GM23338 (cell line): ENCODE measurements at regions not wholly inside any gene's neighbourhood (a gene's known extent, or its start where the extent isn't known, plus 50 kb on each side); places are given as distances from the start of the nearest gene placed in this dataset.

ENCODE experiments used
- ATAC-seq: fragments of 200-7000 bp; cut with Tn5 transposase; 3 replicates; pipeline ENCODE4 v1.9.1; 2020
- DNase-seq: peaks from one replicate; pipeline ENCODE4 v3.0.0-alpha.2; 2015; ENCODE audit warnings: low spot score
- H2AFZ ChIP-seq: fragments of 200-600 bp; sonication (generic); 2 replicates; pipeline ENCODE4 v1.8.0; 2016; ENCODE audit warnings: antibody characterized with exemption, mild to moderate bottlenecking, moderate library complexity
- H3F3A ChIP-seq: fragments of 200-600 bp; sonication (generic); replicated peaks from 2 replicates; pipeline ENCODE4 v1.8.0; 2017; ENCODE audit warnings: antibody characterized with exemption, mixed run types, low read depth
- H3K27ac ChIP-seq: fragments of 200-600 bp; sonication (generic); 2 replicates; pipeline ENCODE4 v1.6.1; 2016; ENCODE audit warnings: low read depth
- H3K27me3 ChIP-seq: fragments of 200-600 bp; sonication (generic); 2 replicates; pipeline ENCODE4 v1.8.0; 2016; ENCODE audit warnings: mild to moderate bottlenecking, mixed run types, moderate library complexity; ENCODE audit not compliant: insufficient read depth
- H3K36me3 ChIP-seq: fragments of 200-600 bp; sonication (generic); 2 replicates; pipeline ENCODE4 v1.8.0; 2016; ENCODE audit warnings: mild to moderate bottlenecking; ENCODE audit not compliant: insufficient read depth
- H3K4me1 ChIP-seq: fragments of 200-600 bp; sonication (generic); 2 replicates; pipeline ENCODE4 v1.8.0; 2016; ENCODE audit warnings: mild to moderate bottlenecking, moderate library complexity; ENCODE audit not compliant: insufficient read depth
- H3K4me2 ChIP-seq: fragments of 200-600 bp; sonication (generic); 2 replicates; pipeline ENCODE4 v1.7.1; 2017; ENCODE audit warnings: mixed run types
- H3K4me3 ChIP-seq: fragments of 200-600 bp; sonication (generic); 2 replicates; pipeline ENCODE4 v1.6.1; 2016; ENCODE audit warnings: mixed run types
- H3K79me2 ChIP-seq: fragments of 200-600 bp; sonication (generic); replicated peaks from 2 replicates; pipeline ENCODE4 v1.8.0; 2017; ENCODE audit warnings: mild to moderate bottlenecking; ENCODE audit not compliant: insufficient read depth
- H3K9me2 ChIP-seq: fragments of 200-600 bp; sonication (generic); 2 replicates; pipeline ENCODE4 v1.8.0; 2017; ENCODE audit not compliant: insufficient read depth
- H4K20me1 ChIP-seq: fragments of 200-600 bp; sonication (generic); replicated peaks from 2 replicates; pipeline ENCODE4 v1.8.0; 2017; ENCODE audit warnings: mild to moderate bottlenecking; ENCODE audit not compliant: insufficient read depth
- H3K27ac Mint-ChIP-seq: 2 replicates; pipeline ENCODE4 v1.8.0; 2020; ENCODE audit warnings: inconsistent platforms, mild to moderate bottlenecking, moderate library complexity, mixed read lengths
- H3K27me3 Mint-ChIP-seq: 3 replicates; pipeline ENCODE4 v1.8.0; 2022; ENCODE audit warnings: low read depth, mild to moderate bottlenecking, moderate library complexity, mixed read lengths, inconsistent platforms; ENCODE audit not compliant: insufficient read depth, poor library complexity
- H3K36me3 Mint-ChIP-seq: 3 replicates; pipeline ENCODE4 v1.8.0; 2021; ENCODE audit warnings: low read depth, mild to moderate bottlenecking, inconsistent platforms, moderate library complexity, mixed read lengths
- H3K4me1 Mint-ChIP-seq: 3 replicates; pipeline ENCODE4 v1.8.0; 2020; ENCODE audit warnings: mild to moderate bottlenecking, inconsistent platforms, mixed read lengths
- H3K4me3 Mint-ChIP-seq: 3 replicates; pipeline ENCODE4 v1.8.0; 2021; ENCODE audit warnings: moderate library complexity, mild to moderate bottlenecking, inconsistent platforms, mixed read lengths
- H3K9me3 Mint-ChIP-seq: 3 replicates; pipeline ENCODE4 v1.8.0; 2020; ENCODE audit warnings: moderate library complexity, mild to moderate bottlenecking, inconsistent platforms, mixed read lengths
- CREB1 ChIP-seq: fragments of 250-450 bp; sonication (Bioruptor Pico); IDR thresholded peaks from 2 replicates; pipeline ENCODE4 v1.5.0; 2020; ENCODE audit warnings: low read depth, mild to moderate bottlenecking, moderate library complexity
- EZH2 ChIP-seq: fragments of 200-600 bp; sonication (generic); IDR thresholded peaks from one replicate; pipeline ENCODE4 v1.8.0; 2017; ENCODE audit warnings: antibody characterized with exemption, mild to moderate bottlenecking, low read depth; ENCODE audit not compliant: unreplicated experiment
- EZH2phosphoT487 ChIP-seq: fragments of 200-600 bp; sonication (generic); IDR thresholded peaks from one replicate; pipeline ENCODE4 v1.8.1; 2018; ENCODE audit warnings: antibody characterized with exemption; ENCODE audit not compliant: unreplicated experiment
- JUNB ChIP-seq: IDR thresholded peaks from one replicate; pipeline ENCODE4 v1.6.1; 2016; ENCODE audit warnings: antibody characterized with exemption; ENCODE audit not compliant: unreplicated experiment
- NANOG ChIP-seq: IDR thresholded peaks from 2 replicates; pipeline ENCODE4 v1.6.1; 2016; ENCODE audit warnings: antibody characterized with exemption, borderline replicate concordance
- POLR2AphosphoS5 ChIP-seq: IDR thresholded peaks from 2 replicates; pipeline ENCODE4 v1.6.1; 2016; ENCODE audit warnings: antibody characterized with exemption, low read depth
- STAT1 ChIP-seq: IDR thresholded peaks from one replicate; pipeline ENCODE4 v1.6.1; 2016; ENCODE audit warnings: antibody characterized with exemption; ENCODE audit not compliant: unreplicated experiment
- ZNF114 ChIP-seq: fragments of 250-450 bp; sonication (Bioruptor Pico); IDR thresholded peaks from 2 replicates; pipeline ENCODE4 v1.5.0; 2020; ENCODE audit warnings: mild to moderate bottlenecking, moderate library complexity
- ZNF331 ChIP-seq: fragments of 250-450 bp; sonication (Bioruptor Pico); IDR thresholded peaks from 2 replicates; pipeline ENCODE4 v1.5.0; 2020; ENCODE audit warnings: low read depth, mild to moderate bottlenecking, moderate library complexity
- TF ChIP-seq, protein P1 (sequence below): IDR thresholded peaks from one replicate; pipeline ENCODE4 v1.6.1; 2018; ENCODE audit warnings: antibody characterized with exemption; ENCODE audit not compliant: unreplicated experiment
- TF ChIP-seq, protein P2 (sequence below), 2 experiments: fragments of 200-600 bp in 1 of 2; sonication (generic) in 1 of 2; conservative IDR thresholded peaks; 2 replicates each; pipeline versions ENCODE4 v1.5.1 to v1.6.1; 2016 to 2017; ENCODE audit warnings: antibody characterized with exemption in 2 of 2, low read depth in 2 of 2, mild to moderate bottlenecking in 2 of 2, moderate library complexity in 1 of 2
- TF ChIP-seq, protein P3 (sequence below): fragments of 250-450 bp; sonication (Bioruptor Pico); IDR thresholded peaks from 2 replicates; pipeline ENCODE4 v1.5.0; 2020; ENCODE audit warnings: mild to moderate bottlenecking, moderate library complexity
- TF ChIP-seq, protein P4 (sequence below): IDR thresholded peaks from 2 replicates; pipeline ENCODE4 v1.6.1; 2016; ENCODE audit warnings: antibody characterized with exemption

DNA sequence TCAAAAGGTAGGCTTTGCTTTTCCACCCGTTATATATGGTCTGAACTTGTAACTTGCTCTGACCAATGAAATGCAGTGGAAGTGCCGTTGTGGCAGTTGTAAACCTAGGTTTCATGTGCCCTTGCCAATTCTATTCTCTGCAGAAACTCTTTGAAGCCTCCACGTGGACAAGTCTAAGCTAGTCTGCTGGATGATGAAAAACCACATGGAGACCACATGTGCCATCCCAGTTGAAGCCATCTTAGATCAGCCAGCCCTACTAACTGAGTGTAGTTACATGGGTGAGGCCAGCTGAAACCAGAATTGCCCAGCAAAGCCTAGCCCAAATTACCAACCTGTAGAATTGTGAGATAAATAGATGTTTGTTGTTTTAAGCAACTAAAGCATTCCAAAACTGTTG lies 183.7 kb upstream of the KCNH8 start:
- Mint-ChIP-seq H3K4me1 (peaks cover 8% of the 10 kb centered on the region), H3K4me3 (no peak overlapping the region), H3K27ac (no peak overlapping the region), H3K9me3 (peaks cover 14% of the 10 kb centered on the region; the same call in 2 of the 3 replicates), H3K27me3 (peaks cover 5% of the 10 kb centered on the region), H3K36me3 (peaks cover 10% of the 10 kb centered on the region; the same call in 2 of the 3 replicates)
- DNase-seq (no peak), ATAC-seq (no peak)
- Histone ChIP-seq H2AFZ (no peak overlapping the region), H3K79me2 (no peaks in the 10 kb centered on the region), H4K20me1 (no peaks in the 10 kb centered on the region), H3K4me3 (no peak overlapping the region), H3K4me2 (no peak overlapping the region), H3F3A (no peaks in the 10 kb centered on the region), H3K27ac (no peak overlapping the region), H3K4me1 (peaks cover 4% of the 10 kb centered on the region; the same call in 1 of the 2 replicates), H3K36me3 (no peaks in the 10 kb centered on the region), H3K9me2 (no peaks in the 10 kb centered on the region), H3K27me3 (no peaks in the 10 kb centered on the region)
- TF ChIP-seq ZNF114 (CRISPR knock-in tag) (no peak), JUNB (no peak), STAT1 (no peak), POLR2AphosphoS5 (no peak), EZH2phosphoT487 (no peak), EZH2 (no peak), ZNF331 (CRISPR knock-in tag) (no peak), NANOG (no peak), CREB1 (no peak)
- TF ChIP-seq, protein P1, sequence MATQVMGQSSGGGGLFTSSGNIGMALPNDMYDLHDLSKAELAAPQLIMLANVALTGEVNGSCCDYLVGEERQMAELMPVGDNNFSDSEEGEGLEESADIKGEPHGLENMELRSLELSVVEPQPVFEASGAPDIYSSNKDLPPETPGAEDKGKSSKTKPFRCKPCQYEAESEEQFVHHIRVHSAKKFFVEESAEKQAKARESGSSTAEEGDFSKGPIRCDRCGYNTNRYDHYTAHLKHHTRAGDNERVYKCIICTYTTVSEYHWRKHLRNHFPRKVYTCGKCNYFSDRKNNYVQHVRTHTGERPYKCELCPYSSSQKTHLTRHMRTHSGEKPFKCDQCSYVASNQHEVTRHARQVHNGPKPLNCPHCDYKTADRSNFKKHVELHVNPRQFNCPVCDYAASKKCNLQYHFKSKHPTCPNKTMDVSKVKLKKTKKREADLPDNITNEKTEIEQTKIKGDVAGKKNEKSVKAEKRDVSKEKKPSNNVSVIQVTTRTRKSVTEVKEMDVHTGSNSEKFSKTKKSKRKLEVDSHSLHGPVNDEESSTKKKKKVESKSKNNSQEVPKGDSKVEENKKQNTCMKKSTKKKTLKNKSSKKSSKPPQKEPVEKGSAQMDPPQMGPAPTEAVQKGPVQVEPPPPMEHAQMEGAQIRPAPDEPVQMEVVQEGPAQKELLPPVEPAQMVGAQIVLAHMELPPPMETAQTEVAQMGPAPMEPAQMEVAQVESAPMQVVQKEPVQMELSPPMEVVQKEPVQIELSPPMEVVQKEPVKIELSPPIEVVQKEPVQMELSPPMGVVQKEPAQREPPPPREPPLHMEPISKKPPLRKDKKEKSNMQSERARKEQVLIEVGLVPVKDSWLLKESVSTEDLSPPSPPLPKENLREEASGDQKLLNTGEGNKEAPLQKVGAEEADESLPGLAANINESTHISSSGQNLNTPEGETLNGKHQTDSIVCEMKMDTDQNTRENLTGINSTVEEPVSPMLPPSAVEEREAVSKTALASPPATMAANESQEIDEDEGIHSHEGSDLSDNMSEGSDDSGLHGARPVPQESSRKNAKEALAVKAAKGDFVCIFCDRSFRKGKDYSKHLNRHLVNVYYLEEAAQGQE: no peak
- TF ChIP-seq, protein P2, sequence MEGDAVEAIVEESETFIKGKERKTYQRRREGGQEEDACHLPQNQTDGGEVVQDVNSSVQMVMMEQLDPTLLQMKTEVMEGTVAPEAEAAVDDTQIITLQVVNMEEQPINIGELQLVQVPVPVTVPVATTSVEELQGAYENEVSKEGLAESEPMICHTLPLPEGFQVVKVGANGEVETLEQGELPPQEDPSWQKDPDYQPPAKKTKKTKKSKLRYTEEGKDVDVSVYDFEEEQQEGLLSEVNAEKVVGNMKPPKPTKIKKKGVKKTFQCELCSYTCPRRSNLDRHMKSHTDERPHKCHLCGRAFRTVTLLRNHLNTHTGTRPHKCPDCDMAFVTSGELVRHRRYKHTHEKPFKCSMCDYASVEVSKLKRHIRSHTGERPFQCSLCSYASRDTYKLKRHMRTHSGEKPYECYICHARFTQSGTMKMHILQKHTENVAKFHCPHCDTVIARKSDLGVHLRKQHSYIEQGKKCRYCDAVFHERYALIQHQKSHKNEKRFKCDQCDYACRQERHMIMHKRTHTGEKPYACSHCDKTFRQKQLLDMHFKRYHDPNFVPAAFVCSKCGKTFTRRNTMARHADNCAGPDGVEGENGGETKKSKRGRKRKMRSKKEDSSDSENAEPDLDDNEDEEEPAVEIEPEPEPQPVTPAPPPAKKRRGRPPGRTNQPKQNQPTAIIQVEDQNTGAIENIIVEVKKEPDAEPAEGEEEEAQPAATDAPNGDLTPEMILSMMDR (conservative IDR thresholded peaks at IDR 0.05; ENCODE audit: low read depth in 2 of 2): no peak
- TF ChIP-seq, protein P3, sequence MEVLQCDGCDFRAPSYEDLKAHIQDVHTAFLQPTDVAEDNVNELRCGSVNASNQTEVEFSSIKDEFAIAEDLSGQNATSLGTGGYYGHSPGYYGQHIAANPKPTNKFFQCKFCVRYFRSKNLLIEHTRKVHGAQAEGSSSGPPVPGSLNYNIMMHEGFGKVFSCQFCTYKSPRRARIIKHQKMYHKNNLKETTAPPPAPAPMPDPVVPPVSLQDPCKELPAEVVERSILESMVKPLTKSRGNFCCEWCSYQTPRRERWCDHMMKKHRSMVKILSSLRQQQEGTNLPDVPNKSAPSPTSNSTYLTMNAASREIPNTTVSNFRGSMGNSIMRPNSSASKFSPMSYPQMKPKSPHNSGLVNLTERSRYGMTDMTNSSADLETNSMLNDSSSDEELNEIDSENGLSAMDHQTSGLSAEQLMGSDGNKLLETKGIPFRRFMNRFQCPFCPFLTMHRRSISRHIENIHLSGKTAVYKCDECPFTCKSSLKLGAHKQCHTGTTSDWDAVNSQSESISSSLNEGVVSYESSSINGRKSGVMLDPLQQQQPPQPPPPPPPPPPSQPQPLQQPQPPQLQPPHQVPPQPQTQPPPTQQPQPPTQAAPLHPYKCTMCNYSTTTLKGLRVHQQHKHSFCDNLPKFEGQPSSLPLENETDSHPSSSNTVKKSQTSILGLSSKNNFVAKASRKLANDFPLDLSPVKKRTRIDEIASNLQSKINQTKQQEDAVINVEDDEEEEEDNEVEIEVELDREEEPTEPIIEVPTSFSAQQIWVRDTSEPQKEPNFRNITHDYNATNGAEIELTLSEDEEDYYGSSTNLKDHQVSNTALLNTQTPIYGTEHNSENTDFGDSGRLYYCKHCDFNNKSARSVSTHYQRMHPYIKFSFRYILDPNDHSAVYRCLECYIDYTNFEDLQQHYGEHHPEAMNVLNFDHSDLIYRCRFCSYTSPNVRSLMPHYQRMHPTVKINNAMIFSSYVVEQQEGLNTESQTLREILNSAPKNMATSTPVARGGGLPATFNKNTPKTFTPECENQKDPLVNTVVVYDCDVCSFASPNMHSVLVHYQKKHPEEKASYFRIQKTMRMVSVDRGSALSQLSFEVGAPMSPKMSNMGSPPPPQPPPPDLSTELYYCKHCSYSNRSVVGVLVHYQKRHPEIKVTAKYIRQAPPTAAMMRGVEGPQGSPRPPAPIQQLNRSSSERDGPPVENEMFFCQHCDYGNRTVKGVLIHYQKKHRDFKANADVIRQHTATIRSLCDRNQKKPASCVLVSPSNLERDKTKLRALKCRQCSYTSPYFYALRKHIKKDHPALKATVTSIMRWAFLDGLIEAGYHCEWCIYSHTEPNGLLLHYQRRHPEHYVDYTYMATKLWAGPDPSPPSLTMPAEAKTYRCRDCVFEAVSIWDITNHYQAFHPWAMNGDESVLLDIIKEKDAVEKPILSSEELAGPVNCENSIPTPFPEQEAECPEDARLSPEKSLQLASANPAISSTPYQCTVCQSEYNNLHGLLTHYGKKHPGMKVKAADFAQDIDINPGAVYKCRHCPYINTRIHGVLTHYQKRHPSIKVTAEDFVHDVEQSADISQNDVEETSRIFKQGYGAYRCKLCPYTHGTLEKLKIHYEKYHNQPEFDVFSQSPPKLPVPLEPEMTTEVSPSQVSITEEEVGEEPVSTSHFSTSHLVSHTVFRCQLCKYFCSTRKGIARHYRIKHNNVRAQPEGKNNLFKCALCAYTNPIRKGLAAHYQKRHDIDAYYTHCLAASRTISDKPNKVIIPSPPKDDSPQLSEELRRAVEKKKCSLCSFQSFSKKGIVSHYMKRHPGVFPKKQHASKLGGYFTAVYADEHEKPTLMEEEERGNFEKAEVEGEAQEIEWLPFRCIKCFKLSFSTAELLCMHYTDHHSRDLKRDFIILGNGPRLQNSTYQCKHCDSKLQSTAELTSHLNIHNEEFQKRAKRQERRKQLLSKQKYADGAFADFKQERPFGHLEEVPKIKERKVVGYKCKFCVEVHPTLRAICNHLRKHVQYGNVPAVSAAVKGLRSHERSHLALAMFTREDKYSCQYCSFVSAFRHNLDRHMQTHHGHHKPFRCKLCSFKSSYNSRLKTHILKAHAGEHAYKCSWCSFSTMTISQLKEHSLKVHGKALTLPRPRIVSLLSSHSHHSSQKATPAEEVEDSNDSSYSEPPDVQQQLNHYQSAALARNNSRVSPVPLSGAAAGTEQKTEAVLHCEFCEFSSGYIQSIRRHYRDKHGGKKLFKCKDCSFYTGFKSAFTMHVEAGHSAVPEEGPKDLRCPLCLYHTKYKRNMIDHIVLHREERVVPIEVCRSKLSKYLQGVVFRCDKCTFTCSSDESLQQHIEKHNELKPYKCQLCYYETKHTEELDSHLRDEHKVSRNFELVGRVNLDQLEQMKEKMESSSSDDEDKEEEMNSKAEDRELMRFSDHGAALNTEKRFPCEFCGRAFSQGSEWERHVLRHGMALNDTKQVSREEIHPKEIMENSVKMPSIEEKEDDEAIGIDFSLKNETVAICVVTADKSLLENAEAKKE: no peak
- TF ChIP-seq, protein P4, sequence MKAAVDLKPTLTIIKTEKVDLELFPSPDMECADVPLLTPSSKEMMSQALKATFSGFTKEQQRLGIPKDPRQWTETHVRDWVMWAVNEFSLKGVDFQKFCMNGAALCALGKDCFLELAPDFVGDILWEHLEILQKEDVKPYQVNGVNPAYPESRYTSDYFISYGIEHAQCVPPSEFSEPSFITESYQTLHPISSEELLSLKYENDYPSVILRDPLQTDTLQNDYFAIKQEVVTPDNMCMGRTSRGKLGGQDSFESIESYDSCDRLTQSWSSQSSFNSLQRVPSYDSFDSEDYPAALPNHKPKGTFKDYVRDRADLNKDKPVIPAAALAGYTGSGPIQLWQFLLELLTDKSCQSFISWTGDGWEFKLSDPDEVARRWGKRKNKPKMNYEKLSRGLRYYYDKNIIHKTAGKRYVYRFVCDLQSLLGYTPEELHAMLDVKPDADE: no peak
